Stimulated activated memory B cell treated with anti-CD40 and anti-IgM and Interleukin-4, amounts not matched to agents 10 μg/mL and 1 μg/mL and 100 μg/mL, for 72 hours (primary cell): ENCODE measurements at regions not wholly inside any gene's neighbourhood (a gene's known extent, or its start where the extent isn't known, plus 50 kb on each side); places are given as distances from the start of the nearest gene placed in this dataset.

Source experiments
- ATAC-seq: fragments of 150-1000 bp; cut with Tn5 transposase; 2 replicates; pipeline ENCODE4 v1.10.0; 2021
- H3K27ac Mint-ChIP-seq: one replicate; pipeline ENCODE4 v1.8.0; 2022; ENCODE audit warnings: mild to moderate bottlenecking, mixed read lengths
- H3K27me3 Mint-ChIP-seq: one replicate; pipeline ENCODE4 v1.8.0; 2022; ENCODE audit warnings: mixed read lengths
- H3K36me3 Mint-ChIP-seq: one replicate; pipeline ENCODE4 v1.8.0; 2022; ENCODE audit warnings: mixed read lengths
- H3K4me1 Mint-ChIP-seq: one replicate; pipeline ENCODE4 v1.8.0; 2022; ENCODE audit warnings: mixed read lengths
- H3K4me3 Mint-ChIP-seq: one replicate; pipeline ENCODE4 v1.8.0; 2022; ENCODE audit warnings: mild to moderate bottlenecking, moderate library complexity, mixed read lengths
- H3K9me3 Mint-ChIP-seq: one replicate; pipeline ENCODE4 v1.8.0; 2022; ENCODE audit warnings: mixed read lengths

- Mint-ChIP-seq H3K4me1 (peaks cover 6% of the 10 kb centered on the region), H3K9me3 (peaks cover 3% of the 10 kb centered on the region), H3K27me3 (no peaks in the 10 kb centered on the region), H3K36me3 (no peaks in the 10 kb centered on the region), H3K27ac (peak overlapping the region; percentile 32), H3K4me3 (no peak overlapping the region)
- ATAC-seq = no peak
Measured at GRCh38 chr6:14798996-14799588, 446.8 kb upstream of the JARID2 start.

DNA sequence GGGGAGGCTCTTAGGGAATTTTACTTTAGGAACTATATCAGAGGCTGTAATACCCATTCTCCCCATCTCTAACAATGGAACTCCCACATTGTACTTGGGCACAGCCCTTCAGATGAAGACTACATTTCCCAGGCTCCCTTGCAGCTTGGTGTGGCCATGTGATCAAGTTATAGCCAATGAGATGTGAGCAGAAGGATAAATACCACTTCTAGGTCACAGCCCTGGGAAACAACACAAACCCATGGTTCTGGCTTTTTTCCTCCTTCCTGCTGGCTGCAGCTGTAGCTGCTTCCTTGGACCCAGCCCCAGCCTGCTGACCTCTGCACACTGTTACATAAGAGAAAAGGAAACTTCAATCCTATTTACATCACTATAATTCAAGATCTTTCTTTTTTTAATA is 445.9 kb upstream of the JARID2 start:
- peak; percentile 78 for ATAC-seq
- Mint-ChIP-seq H3K9me3 (peaks cover 3% of the 10 kb centered on the region), H3K27me3 (no peaks in the 10 kb centered on the region), H3K27ac (no peak overlapping the region), H3K4me3 (no peak overlapping the region), H3K4me1 (peaks cover 6% of the 10 kb centered on the region), H3K36me3 (no peaks in the 10 kb centered on the region)

- H3K27ac Mint-ChIP-seq = no peak overlapping the region
- peaks cover 8% of the 10 kb centered on the region for H3K9me3 Mint-ChIP-seq
- H3K27me3 Mint-ChIP-seq = no peaks in the 10 kb centered on the region
- no peaks in the 10 kb centered on the region for H3K36me3 Mint-ChIP-seq
- no peak for ATAC-seq
- peaks cover 5% of the 10 kb centered on the region for H3K4me1 Mint-ChIP-seq
- H3K4me3 Mint-ChIP-seq = no peak overlapping the region
Measured at GRCh38 chr6:14802514-14803160, 443.2 kb upstream of the JARID2 start.

GRCh38 chr6:14804001-14804784 is 441.7 kb upstream of the JARID2 start:
- Mint-ChIP-seq H3K27me3 (no peaks in the 10 kb centered on the region), H3K4me3 (no peak overlapping the region), H3K36me3 (no peaks in the 10 kb centered on the region), H3K27ac (no peak overlapping the region), H3K9me3 (peaks cover 11% of the 10 kb centered on the region), H3K4me1 (no peaks in the 10 kb centered on the region)
- no peak for ATAC-seq

GRCh38 chr6:14804785-14805210 is 441.1 kb upstream of the JARID2 start:
- no peak for ATAC-seq
- Mint-ChIP-seq H3K4me1 (no peaks in the 10 kb centered on the region), H3K27ac (no peak overlapping the region), H3K27me3 (no peaks in the 10 kb centered on the region), H3K36me3 (no peaks in the 10 kb centered on the region), H3K9me3 (peaks cover 11% of the 10 kb centered on the region), H3K4me3 (no peak overlapping the region)

DNA sequence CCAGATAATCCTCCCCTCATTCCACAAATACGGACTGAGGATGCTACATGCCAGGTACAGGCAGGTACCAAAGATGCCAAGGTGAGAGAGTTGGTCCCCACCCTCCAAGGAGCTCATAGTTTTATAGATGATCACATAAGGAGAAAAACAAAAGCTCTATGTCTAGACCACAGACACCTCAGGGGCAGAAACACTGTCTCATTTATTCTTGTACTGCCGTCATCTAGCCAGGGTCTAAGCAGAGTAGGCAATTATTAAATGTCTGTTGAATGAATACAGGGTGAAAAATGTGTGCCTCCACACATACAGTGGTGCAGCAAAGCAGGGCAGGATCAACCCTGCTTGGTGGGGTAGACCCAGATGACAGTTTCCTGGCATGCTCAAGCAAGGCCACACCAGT is 439.8 kb upstream of the JARID2 start:
- peaks cover 8% of the 10 kb centered on the region for H3K9me3 Mint-ChIP-seq
- H3K4me1 Mint-ChIP-seq = no peaks in the 10 kb centered on the region
- ATAC-seq = no peak
- H3K36me3 Mint-ChIP-seq = no peaks in the 10 kb centered on the region
- no peak overlapping the region for H3K4me3 Mint-ChIP-seq
- no peaks in the 10 kb centered on the region for H3K27me3 Mint-ChIP-seq
- H3K27ac Mint-ChIP-seq = peak overlapping the region; percentile 6

DNA sequence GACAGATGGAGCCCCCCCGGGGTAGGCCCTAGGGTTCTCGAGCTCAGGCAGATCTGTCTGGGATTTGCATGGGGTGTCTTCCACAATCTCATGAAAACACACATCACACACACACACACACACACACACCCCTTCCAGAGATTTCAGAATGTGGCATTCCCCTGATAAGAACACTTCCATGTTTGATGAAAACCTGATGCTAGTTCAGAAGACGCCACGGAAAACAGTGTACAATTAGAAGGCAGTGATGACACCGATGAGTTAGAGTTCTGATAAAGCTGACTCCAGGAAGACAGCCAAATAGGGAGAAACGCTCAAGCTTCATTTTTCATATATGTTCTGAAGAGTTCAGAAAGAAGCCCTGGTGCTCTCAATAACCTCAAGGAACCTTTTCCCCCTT is 438.7 kb upstream of the JARID2 start:
- Mint-ChIP-seq H3K9me3 (peaks cover 8% of the 10 kb centered on the region), H3K27ac (peak overlapping the region; percentile 6), H3K27me3 (no peaks in the 10 kb centered on the region), H3K36me3 (no peaks in the 10 kb centered on the region), H3K4me3 (no peak overlapping the region), H3K4me1 (no peaks in the 10 kb centered on the region)
- ATAC-seq = no peak

DNA sequence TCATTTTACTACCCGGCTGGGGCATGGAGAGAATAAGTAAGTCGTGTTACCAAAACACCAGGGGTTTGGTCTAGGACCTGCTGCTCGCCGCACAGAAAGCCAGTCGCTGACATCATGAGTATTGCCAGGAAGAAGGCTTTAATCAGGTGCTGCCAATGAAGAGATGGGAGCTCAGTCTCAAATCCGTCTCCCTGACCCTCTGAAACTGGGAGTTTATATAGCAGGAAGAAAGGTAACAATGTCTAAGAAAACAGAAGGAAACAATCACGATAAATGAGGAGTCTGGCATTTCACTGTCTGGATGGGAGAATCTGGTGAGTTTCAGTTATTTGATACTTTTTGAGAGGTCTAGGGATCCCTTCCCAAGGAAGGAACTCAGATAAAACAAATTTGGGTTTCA is 437.9 kb upstream of the JARID2 start:
- ATAC-seq = no peak
- Mint-ChIP-seq H3K27ac (no peak overlapping the region), H3K9me3 (peaks cover 8% of the 10 kb centered on the region), H3K4me3 (no peak overlapping the region), H3K27me3 (no peaks in the 10 kb centered on the region), H3K36me3 (no peaks in the 10 kb centered on the region), H3K4me1 (no peaks in the 10 kb centered on the region)

- H3K4me3 Mint-ChIP-seq = no peak overlapping the region
- peaks cover 8% of the 10 kb centered on the region for H3K9me3 Mint-ChIP-seq
- H3K27ac Mint-ChIP-seq = no peak overlapping the region
- H3K36me3 Mint-ChIP-seq = no peaks in the 10 kb centered on the region
- no peaks in the 10 kb centered on the region for H3K4me1 Mint-ChIP-seq
- ATAC-seq = no peak
- no peaks in the 10 kb centered on the region for H3K27me3 Mint-ChIP-seq
Measured at GRCh38 chr6:14810021-14810420, 435.8 kb upstream of the JARID2 start.

DNA sequence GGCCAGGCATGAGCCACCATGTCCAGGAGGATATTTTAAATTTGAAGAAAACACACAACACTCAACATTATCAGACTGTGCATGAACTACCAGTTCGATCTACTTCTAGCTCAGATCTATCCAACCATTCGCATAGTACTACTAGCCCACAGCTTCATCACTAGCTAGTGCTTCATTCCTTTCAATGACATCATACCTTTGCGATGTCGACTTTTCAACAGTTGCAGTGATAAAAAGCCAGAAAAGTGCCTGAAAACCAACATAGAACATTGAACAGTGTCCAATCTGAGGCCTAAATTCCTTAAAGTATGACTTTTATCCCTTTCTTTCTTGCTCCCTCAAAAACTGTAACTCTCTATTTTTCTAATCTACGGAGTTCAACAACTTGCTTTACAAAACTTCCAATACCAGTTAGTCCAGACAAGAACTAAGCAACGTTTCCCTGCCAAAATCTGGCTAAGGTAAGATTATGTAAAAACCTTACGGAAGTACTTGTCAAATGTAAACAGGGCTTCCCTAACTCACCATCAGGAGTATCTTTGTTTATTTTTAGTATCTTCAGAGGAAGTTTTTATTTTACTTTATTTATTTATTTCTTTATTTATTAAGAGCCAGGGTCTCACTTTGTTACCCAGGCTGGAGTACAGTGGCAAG is 434.0 kb upstream of the JARID2 start:
- no peak for ATAC-seq
- Mint-ChIP-seq H3K27me3 (no peaks in the 10 kb centered on the region), H3K36me3 (no peaks in the 10 kb centered on the region), H3K9me3 (peaks cover 3% of the 10 kb centered on the region), H3K27ac (no peak overlapping the region), H3K4me1 (peaks cover 6% of the 10 kb centered on the region), H3K4me3 (no peak overlapping the region)

GRCh38 chr6:14814016-14814415 is 431.9 kb upstream of the JARID2 start:
- no peaks in the 10 kb centered on the region for H3K9me3 Mint-ChIP-seq
- peaks cover 9% of the 10 kb centered on the region for H3K4me1 Mint-ChIP-seq
- ATAC-seq = no peak
- no peak overlapping the region for H3K4me3 Mint-ChIP-seq
- no peaks in the 10 kb centered on the region for H3K36me3 Mint-ChIP-seq
- H3K27me3 Mint-ChIP-seq = no peaks in the 10 kb centered on the region
- no peak overlapping the region for H3K27ac Mint-ChIP-seq

DNA sequence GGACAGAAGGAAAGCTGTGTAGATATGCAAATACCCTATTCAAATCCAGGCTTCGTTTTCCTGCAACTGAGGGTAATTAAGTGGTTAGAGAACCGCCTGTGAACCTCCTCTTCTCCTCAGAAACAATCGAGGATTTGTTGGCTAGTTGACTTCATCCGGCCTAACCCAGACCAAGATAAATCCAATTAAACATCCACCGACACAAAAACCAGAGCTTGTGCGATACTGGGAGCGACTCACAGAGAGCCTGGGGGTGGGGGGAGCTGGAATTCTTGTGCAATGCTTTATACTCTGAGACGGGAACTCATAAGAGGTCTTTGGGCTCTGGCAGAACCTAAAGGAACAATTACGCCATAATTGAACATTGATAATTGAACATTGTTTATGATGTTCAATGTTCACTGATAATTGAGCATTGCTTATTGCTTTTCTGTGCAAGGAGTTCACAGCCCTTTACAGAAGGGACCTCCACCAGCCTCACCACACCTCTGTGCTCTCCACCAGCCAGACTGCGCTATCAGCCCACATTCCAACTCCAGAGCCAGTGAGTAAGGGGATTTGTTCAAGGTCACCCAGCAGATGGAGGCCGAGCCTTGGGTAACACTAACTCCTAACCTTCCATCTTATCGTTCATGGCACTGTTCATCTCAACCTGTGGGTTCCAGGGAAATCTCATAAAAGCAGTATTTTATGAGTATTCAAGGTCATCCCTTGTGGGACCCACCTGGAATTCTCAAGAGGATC is 429.6 kb upstream of the JARID2 start:
- H3K9me3 Mint-ChIP-seq = no peaks in the 10 kb centered on the region
- ATAC-seq = no peak
- no peaks in the 10 kb centered on the region for H3K36me3 Mint-ChIP-seq
- no peaks in the 10 kb centered on the region for H3K27me3 Mint-ChIP-seq
- H3K4me1 Mint-ChIP-seq = peaks cover 21% of the 10 kb centered on the region
- H3K4me3 Mint-ChIP-seq = no peak overlapping the region
- H3K27ac Mint-ChIP-seq = no peak overlapping the region

- Mint-ChIP-seq H3K27ac (no peak overlapping the region), H3K9me3 (no peaks in the 10 kb centered on the region), H3K4me1 (peaks cover 21% of the 10 kb centered on the region), H3K36me3 (no peaks in the 10 kb centered on the region), H3K27me3 (no peaks in the 10 kb centered on the region), H3K4me3 (no peak overlapping the region)
- ATAC-seq = no peak
Measured at GRCh38 chr6:14817074-14817473, 428.8 kb upstream of the JARID2 start.

DNA sequence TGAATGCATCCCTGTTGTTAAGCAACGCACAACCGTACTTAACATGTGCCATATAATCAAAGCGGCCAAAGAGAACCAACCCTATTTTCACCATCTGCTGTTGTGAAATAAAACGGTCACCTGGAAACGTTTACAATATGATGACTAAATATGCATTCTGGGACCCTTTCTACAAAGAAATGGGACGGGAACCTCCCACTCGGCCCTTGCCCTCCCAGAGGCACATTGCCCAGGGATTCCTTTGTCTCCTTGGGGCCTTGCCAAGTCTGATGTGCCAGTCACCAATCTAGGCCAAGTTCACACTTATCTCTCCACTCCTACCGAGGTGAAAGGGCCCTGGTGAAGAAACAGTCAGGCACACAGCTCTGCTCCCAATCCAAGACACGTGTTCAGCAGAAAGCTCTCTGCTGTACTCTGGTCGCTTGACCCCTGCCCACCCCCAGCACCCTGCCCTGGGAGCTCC is 427.4 kb upstream of the JARID2 start:
- peak overlapping the region; percentile 11 for H3K27ac Mint-ChIP-seq
- H3K4me1 Mint-ChIP-seq = peaks cover 21% of the 10 kb centered on the region
- no peaks in the 10 kb centered on the region for H3K36me3 Mint-ChIP-seq
- no peak overlapping the region for H3K4me3 Mint-ChIP-seq
- no peak for ATAC-seq
- H3K9me3 Mint-ChIP-seq = no peaks in the 10 kb centered on the region
- H3K27me3 Mint-ChIP-seq = no peaks in the 10 kb centered on the region

DNA sequence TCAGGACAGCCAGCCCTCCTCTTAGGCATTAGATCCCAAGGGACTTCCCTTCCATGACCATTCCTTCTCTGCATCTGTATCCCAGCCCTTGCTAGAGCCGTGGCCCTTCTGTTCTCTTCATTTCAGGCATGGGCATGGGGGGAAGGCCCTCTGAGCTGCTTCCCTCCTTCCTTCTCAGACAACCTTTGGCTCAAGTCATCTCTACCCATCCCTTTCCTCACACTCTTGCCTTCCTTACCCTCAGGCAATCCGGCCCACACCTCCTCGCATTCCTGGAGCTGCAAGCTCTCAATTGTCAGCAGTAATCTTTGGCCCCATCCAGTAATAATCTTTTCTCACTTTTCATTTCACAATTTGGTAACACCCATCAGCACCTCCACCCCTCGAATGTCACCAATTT is 426.9 kb upstream of the JARID2 start:
- no peaks in the 10 kb centered on the region for H3K36me3 Mint-ChIP-seq
- H3K27me3 Mint-ChIP-seq = no peaks in the 10 kb centered on the region
- H3K4me3 Mint-ChIP-seq = no peak overlapping the region
- peaks cover 21% of the 10 kb centered on the region for H3K4me1 Mint-ChIP-seq
- ATAC-seq = no peak
- H3K27ac Mint-ChIP-seq = peak overlapping the region; percentile 11
- H3K9me3 Mint-ChIP-seq = no peaks in the 10 kb centered on the region
